NCI-H82 (cell line): ENCODE measurements at regions not wholly inside any gene's neighbourhood (a gene's known extent, or its start where the extent isn't known, plus 50 kb on each side); places are given as distances from the start of the nearest gene placed in this dataset.

Experiments
- DNase-seq: peaks from one replicate; lab custom pipeline; 2025; lab: John Stamatoyannopoulos, UW

GRCh38 chr1:209063767-209064659, 519.5 kb upstream of the CAMK1G start:
- DNase-seq = no peak

DNA sequence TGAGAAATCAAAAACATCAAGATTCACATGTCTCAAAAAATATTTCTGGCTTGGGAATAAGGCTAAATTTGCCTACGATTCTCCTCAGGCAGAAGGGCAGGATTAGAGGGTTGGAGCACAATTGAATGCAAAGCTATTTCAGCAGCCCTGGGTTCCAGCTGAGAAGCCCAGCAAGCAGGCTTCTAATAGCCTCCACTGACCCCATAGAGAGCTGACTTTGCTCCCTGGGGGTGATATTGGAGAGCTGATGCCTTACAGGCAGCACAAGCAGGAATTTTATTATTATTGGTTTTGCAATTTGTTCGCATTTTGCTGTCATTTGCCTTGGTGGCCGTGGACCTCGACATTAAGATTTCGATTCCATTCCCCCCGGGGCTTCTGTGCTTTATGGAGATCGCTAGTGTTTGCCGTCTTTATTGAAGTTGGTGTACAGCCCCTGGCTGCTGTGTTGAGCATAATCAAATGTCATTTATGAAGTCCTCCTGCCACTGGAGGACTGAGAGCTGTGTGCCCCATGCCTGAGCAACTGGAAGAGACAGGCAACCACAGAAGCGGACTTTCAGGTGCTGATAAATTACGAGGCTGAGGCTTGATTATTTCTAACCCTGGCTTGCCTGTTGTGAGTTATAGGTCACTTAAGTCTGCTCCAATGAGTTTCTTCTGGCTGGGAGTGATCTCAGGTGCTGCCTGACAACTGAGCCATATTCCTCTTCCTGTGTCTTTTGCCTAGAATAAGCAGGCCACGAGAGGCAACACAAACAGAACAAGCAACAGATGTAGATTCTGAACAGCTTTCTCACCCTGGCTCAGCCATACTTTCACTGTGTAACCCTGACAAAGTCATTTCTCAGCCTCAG, 518.4 kb upstream of the CAMK1G start:
- no peak for DNase-seq

DNA sequence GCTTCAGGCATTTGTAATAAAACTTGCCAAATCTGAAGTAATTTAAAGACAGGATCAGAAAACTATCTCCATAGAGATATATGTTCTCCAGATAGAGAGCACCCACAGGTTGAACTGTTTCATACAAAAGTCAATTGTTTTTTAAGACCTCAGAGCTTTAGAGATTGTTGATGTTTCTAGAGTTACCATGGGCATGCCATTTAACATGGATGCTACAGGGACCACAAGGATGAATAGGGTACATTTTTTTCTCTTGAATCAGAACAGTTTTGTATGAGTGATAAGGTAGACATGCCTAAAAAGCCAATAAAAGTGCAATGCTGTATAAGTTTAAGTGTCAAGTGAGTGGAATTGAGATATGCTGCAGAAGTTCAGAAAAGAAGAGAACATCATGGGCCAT, 511.0 kb upstream of the CAMK1G start:
- no peak for DNase-seq

- DNase-seq = no peak
These were observed 509.6 kb upstream of the CAMK1G start for GRCh38 chr1:209073879-209074278.

GRCh38 chr1:209074575-209075250, 508.8 kb upstream of the CAMK1G start:
- DNase-seq = no peak

GRCh38 chr1:209076688-209077087, 506.8 kb upstream of the CAMK1G start:
- peak; percentile 71 for DNase-seq

DNA sequence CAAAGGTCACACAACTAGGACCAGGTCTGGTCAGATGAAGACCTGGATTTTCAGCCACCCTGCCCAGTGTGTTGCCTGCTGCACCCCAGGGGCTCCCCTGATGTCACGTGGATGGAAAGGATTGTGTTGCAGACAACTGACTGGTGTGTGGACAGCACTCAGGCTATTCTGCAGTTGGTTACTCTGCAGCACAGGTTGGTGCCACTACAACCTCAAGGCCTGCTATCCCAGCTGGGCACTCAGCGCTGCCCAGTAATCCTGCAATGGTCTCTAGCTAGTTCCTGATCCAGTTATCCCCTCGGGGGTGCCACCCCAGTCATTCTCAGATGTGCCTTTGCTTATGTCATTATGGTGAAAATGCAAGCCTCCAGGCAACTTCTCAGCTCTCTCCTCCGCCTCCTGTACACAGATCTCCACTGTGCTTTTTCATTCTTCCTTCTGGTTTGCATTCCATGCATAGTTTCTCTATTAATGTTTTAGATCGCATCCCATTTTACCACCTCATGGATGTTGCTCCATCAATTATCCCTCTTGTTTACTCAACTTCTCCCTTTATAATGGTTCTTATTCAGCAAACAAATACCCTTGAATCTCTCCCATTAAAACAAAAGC, 503.2 kb upstream of the CAMK1G start:
- peak; percentile 13 for DNase-seq

GRCh38 chr1:209086486-209087192, 496.9 kb upstream of the CAMK1G start:
- DNase-seq = no peak

DNA sequence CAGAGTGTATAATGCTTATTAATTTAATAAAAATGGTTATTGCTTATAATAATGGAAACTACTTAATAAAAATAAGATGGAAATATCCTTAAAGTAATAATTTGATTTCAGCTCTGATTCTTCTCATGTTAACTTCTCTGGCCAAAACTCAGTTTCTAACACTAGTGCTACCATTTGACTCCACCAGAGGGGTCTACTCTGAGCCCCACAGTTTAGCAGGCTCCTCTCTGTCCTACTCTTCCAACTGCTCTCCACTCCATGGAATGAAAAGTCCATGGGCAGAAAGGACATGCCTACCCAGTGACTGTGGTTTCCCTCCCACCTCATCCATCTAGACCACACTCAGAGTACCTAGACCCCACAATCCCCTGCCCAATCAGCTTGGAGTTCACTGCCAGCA, 489.1 kb upstream of the CAMK1G start:
- peak; percentile 40 for DNase-seq

- DNase-seq = peak; percentile 66
These were observed 487.6 kb upstream of the CAMK1G start for GRCh38 chr1:209095627-209096595.

GRCh38 chr1:209100460-209100859, 483.1 kb upstream of the CAMK1G start:
- DNase-seq = no peak

DNA sequence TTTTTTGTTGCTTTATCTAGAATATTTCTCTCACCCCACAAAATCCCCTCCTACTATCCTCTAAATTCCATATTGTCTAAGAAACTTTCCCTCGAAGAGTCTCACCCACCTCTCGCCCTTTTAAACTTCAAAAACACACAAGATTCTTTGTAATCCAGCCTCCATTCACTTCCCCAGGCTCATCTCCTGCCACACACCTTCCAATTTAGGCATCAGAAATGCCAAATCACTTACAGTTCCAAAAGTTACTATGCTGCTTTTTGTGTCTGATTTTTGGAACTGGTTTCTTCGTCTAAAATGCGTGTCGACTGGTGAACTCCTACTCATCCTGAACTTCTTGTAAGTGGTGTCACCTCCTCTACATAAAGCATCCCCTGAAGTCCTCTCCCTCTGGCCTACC, 482.4 kb upstream of the CAMK1G start:
- DNase-seq = no peak

DNA sequence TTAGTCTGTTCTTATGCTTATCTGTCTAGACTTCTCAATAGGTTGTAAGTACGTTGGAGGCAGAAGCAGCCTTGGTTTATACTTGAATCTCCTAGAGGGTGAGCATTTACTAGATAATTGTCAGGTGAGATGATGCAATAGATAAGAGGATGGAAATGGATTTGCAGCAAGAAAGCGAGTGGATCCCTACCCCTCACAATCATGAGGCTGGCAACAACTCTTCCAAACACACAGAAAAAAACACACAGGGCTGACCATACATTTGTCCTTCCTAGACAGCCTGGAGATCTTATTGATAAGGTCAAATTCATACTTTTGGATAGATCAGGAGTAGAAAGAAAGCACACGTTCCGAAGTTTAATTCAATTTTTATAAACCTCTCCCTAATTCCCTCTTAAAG, 481.4 kb upstream of the CAMK1G start:
- peak; percentile 82 for DNase-seq

DNA sequence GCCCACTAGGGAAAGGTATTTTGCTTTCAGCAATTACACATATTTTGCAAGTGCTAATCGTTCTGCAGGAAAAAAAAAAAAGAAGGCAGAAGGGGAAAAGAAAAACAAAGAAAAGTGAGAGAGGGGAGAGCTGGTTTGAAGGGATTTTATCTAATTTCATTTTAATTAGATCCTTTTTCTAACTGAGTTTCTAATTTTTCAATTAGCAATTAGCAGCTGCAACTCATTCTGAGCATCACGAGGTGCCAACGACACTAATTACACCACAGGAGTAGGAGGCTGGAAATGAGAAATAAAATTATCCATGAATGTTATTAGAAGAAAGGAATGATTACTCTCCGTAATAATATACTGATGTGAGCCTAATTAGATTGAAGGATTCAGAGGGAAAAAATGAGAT, 481.0 kb upstream of the CAMK1G start:
- no peak for DNase-seq

DNA sequence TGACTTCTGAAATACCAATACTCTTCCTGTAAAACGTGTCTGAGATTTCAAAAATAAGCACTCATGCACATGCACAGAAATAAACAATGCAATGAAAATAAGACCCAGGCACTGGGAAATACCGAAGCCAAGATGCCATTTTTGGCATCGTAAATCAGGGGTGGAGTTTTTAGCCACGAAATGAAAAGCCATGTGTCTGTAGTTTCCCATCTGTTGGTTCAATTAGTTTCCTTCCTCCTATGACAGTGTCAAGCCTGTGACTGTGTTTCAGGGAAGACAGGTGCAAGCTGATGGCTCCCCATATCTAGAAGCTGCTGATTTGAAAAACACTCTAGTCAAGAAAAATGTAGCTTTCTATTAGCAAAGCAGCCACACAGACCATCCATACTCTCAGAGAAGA, 480.4 kb upstream of the CAMK1G start:
- peak; percentile 60 for DNase-seq

DNA sequence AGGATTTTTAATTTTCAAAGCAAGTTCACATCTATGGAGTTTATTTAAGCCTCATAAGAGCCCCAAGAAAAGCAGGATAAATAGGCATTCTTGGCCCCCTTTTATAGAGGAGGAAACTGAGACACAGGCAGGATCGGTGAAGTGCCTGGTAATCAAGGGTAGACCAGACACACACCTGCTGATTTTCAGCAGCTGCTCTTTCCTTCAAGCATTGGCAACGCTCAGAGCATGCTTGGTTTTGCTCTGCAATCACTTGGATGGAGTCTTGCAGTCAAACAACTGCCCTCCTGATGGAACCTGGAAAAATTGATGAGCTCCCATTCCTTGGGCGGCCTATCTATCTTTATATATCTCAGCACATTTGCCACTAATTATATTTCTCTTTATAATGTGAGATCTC, 478.9 kb upstream of the CAMK1G start:
- DNase-seq = no peak

DNA sequence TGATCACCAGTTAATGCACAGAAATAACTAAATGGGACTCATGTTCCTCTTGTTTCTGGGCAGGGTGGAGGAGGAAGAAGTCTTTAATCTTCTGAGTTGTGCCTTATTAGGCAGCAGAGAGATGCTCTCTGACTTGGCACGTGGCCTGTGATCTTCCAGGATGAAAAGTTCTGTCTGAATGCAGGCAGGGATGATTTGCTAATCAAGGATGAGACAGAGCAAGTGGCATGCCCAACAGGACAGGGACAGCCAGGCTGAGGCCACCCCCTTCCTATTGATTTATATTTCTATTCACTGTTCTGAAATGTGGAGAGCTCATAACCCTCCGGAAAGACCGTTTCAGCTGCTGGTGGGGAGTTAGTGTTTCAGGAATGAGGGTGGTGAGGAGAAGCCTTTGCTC, 477.8 kb upstream of the CAMK1G start:
- DNase-seq = no peak

- DNase-seq = peak; percentile 46
These were observed 477.2 kb upstream of the CAMK1G start for GRCh38 chr1:209106237-209106741.

DNA sequence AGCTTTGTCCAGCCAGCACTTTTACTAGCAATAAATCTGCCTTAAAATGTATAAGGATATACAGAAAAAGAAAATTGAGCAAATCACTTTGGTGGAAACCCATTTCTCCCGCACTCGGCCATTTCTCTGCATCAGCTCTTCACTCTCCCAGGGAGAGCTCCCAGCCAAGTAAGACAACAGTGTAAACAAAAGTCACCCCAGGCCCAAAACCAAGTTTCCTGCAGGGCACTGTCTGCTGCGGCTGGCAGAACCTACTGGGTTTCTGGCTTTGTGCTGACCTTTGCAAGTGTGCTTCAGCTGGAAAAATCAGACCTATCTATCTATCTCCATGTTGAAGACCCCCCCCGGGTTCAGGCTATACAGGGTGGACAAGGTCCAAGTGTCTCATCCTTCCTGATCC, 476.7 kb upstream of the CAMK1G start:
- no peak for DNase-seq

DNA sequence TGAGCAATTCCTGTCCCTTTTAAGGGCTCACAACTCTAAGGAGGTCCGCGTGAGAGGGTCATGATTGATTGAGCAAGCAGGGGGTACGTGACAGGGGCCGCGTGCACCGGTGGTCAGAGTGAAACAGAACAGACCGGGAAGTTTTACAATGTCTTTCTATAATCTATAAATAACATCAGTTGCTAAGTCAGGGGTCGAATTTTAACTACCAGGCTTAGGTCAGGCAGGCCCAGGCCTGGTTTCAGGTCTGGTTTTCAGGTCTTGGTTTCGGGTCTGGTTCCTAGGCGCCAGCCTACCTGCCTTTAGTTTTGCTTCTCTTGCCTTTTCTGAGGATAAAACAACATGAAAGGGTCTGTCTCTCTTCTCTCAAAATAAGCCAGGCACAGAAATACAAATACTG, 476.0 kb upstream of the CAMK1G start:
- DNase-seq = no peak
